HepG2 (cell line): ENCODE measurements at regions not wholly inside any gene's neighbourhood (a gene's known extent, or its start where the extent isn't known, plus 50 kb on each side); places are given as distances from the start of the nearest gene placed in this dataset.

ENCODE experiments used
- ATAC-seq: fragments of 200-7000 bp; cut with Tn5 transposase; 3 replicates; pipeline ENCODE4 v1.9.1; 2020; ENCODE audit warnings: mild to moderate bottlenecking, moderate library complexity
- BruUV-seq: library from RNA; stranded (reverse); fragments of 400-500 nt; replicated peaks from 2 replicates; lab custom pipeline; 2021; lab: Mats Ljungman, UMichigan
- CTCF ChIA-PET: fragments of 300-600 bp; formaldehyde crosslinking; extraction: SDS; loops from one replicate; lab custom pipeline; 2021; ENCODE audit warnings: low total read pairs, inconsistent platforms, low intra/inter-chr PET ratio; lab: Yijun Ruan, JAX
- POLR2A ChIA-PET: fragments of 350-600 bp; sonication (Branson Sonifier 250); formaldehyde crosslinking; loops from one replicate; lab custom pipeline; 2020; ENCODE audit warnings: antibody characterized with exemption, inconsistent platforms; lab: Yijun Ruan, JAX
- DNase-seq: peaks from one replicate; pipeline ENCODE4 v3.0.0-alpha.2; 2015; ENCODE audit warnings: low spot score
- FAIRE-seq: peaks from 3 replicates; lab custom pipeline; 2011; peaks lifted over from hg19 to GRCh38; lab: Jason Lieb, UNC
- H2AFZ ChIP-seq: one replicate; pipeline ENCODE4 v1.6.1; 2011; ENCODE audit warnings: low read length, inconsistent platforms
- H3K27ac ChIP-seq: fragments of 300-600 bp; 3 replicates; pipeline ENCODE4 v1.8.0; 2011; ENCODE audit warnings: mixed run types, mild to moderate bottlenecking, mixed read lengths, low read length, inconsistent platforms; ENCODE audit not compliant: insufficient read depth; ENCODE audit errors: extremely low read length
- H3K27me3 ChIP-seq, 2 experiments: fragments of 200-600 bp in 1 of 2; 2 replicates in 1 of 2; 3 replicates in 1 of 2; pipeline versions ENCODE4 v1.6.0 to v1.8.0; 2011; ENCODE audit warnings: low read length in 2 of 2, mild to moderate bottlenecking in 2 of 2, moderate library complexity in 2 of 2, inconsistent platforms in 1 of 2; ENCODE audit not compliant: insufficient read depth in 2 of 2, control insufficient read depth in 1 of 2
- H3K36me3 ChIP-seq, 2 experiments: fragments of 200-600 bp in 1 of 2; replicated peaks in 1 of 2; 2 replicates in 1 of 2; 3 replicates in 1 of 2; pipeline versions ENCODE4 v1.5.1 to v1.8.0; 2011; ENCODE audit warnings: low read length in 2 of 2, inconsistent platforms in 1 of 2; ENCODE audit not compliant: insufficient read depth in 2 of 2, control insufficient read depth in 1 of 2
- H3K4me1 ChIP-seq: 2 replicates; pipeline ENCODE4 v1.5.1; 2012; ENCODE audit warnings: low read length, inconsistent platforms; ENCODE audit not compliant: insufficient read depth
- H3K4me2 ChIP-seq: 2 replicates; pipeline ENCODE4 v1.6.0; 2011; ENCODE audit warnings: low read depth, low read length, inconsistent platforms
- H3K4me3 ChIP-seq, 3 experiments: fragments of 200-600 bp in 1 of 3; sonication (generic), shearing (Covaris generic) in 1 of 3; replicated peaks in 1 of 3; 2 replicates each; pipeline ENCODE4 v1.5.1; 2011 to 2016; ENCODE audit warnings: low read length in 3 of 3, inconsistent platforms in 2 of 3, low read depth in 2 of 3, mild to moderate bottlenecking in 2 of 3, control low read depth in 1 of 3, mixed read lengths in 1 of 3; ENCODE audit not compliant: insufficient read depth in 1 of 3
- H3K79me2 ChIP-seq: one replicate; pipeline ENCODE4 v1.6.1; 2011; ENCODE audit warnings: low read length, inconsistent platforms; ENCODE audit not compliant: insufficient read depth
- H3K9ac ChIP-seq: 2 replicates; pipeline ENCODE4 v1.6.0; 2011; ENCODE audit warnings: mild to moderate bottlenecking, low read depth, low read length, inconsistent platforms; ENCODE audit not compliant: insufficient read depth
- H3K9me3 ChIP-seq: 2 replicates; pipeline ENCODE4 v1.5.1; 2012; ENCODE audit warnings: mild to moderate bottlenecking, low read length
- H4K20me1 ChIP-seq: 2 replicates; pipeline ENCODE4 v1.6.0; 2011; ENCODE audit warnings: inconsistent platforms, mild to moderate bottlenecking, low read length, moderate library complexity; ENCODE audit not compliant: insufficient read depth
- FOXP4 ChIP-seq: sonication (generic); formaldehyde crosslinking; IDR thresholded peaks from 2 replicates; pipeline ENCODE4 v1.4.0; 2020; ENCODE audit warnings: missing genetic modification reagents
- GABPB1 ChIP-seq: IDR thresholded peaks from 2 replicates; pipeline ENCODE4 v1.6.1; 2016; ENCODE audit warnings: mild to moderate bottlenecking, missing genetic modification reagents, moderate library complexity, missing compliant biosample characterization
- IKZF1 ChIP-seq: fragments of 450-650 bp; IDR thresholded peaks from 2 replicates; pipeline ENCODE4 v1.7.1; 2016
- KAT7 ChIP-seq: IDR thresholded peaks from 2 replicates; pipeline ENCODE4 v1.6.1; 2018; ENCODE audit warnings: borderline replicate concordance, missing compliant biosample characterization
- NKX3-1 ChIP-seq: sonication (generic); formaldehyde crosslinking; IDR thresholded peaks from 2 replicates; pipeline ENCODE4 v1.5.0; 2020; ENCODE audit warnings: missing genetic modification reagents
- PBX3 ChIP-seq: sonication (generic); formaldehyde crosslinking; IDR thresholded peaks from 2 replicates; pipeline ENCODE4 v1.8.1; 2023; ENCODE audit warnings: missing genetic modification reagents, inconsistent platforms, borderline replicate concordance
- SMAD3 ChIP-seq: sonication (generic); formaldehyde crosslinking; IDR thresholded peaks from 2 replicates; pipeline ENCODE4 v1.4.0; 2020; ENCODE audit warnings: missing genetic modification reagents
- TOE1 ChIP-seq: sonication (generic); formaldehyde crosslinking; IDR thresholded peaks from 2 replicates; pipeline ENCODE4 v1.4.0; 2020; ENCODE audit warnings: mild to moderate bottlenecking, missing genetic modification reagents
- ZFP91 ChIP-seq: sonication (generic); formaldehyde crosslinking; IDR thresholded peaks from 2 replicates; pipeline ENCODE4 v1.9.0; 2022; ENCODE audit warnings: missing genetic modification reagents, mild to moderate bottlenecking, borderline replicate concordance
- ZNF577 ChIP-seq: sonication (generic); formaldehyde crosslinking; IDR thresholded peaks from 2 replicates; pipeline ENCODE4 v1.4.0; 2020; ENCODE audit warnings: mild to moderate bottlenecking, low read depth, missing genetic modification reagents, borderline replicate concordance
- ZNF7 ChIP-seq: IDR thresholded peaks from 2 replicates; pipeline ENCODE4 v1.6.1; 2016; ENCODE audit warnings: missing biosample characterization, missing genetic modification reagents
- ZNF788 ChIP-seq: sonication (generic); formaldehyde crosslinking; IDR thresholded peaks from 2 replicates; pipeline ENCODE4 v1.5.0; 2020; ENCODE audit warnings: mild to moderate bottlenecking, missing genetic modification reagents, borderline replicate concordance
- WGBS: methylation state at CpG from one replicate; pipeline ENCODE4 v1.1.6; 2017; ENCODE audit warnings: low lambda C conversion rate; 5-methylcytosine and 5-hydroxymethylcytosine counted together
- in situ Hi-C: cut with HindIII; loops from 2 replicates; pipeline ENCODE4 v1.10.0; 2017; ENCODE audit warnings: low pct_unique_long_range_greater_than_20kb; ENCODE audit not compliant: extremely low pct_ligation_motif_present
- intact Hi-C: fragments of 100-400 bp; cut with micrococcal nuclease; formaldehyde crosslinking; loops from one replicate; pipeline ENCODE4 v1.10.0; 2022; ENCODE audit not compliant: unreplicated experiment

GRCh38 chr4:156495091-156495490 is 476.5 kb downstream of the PDGFC start (continued):
- no peak for TF ChIP-seq NKX3-1 (CRISPR knock-in tag)

- 9% methylated on average over 3 of the region's 3 CpGs for WGBS
- TF ChIP-seq FOXP4 (CRISPR knock-in tag) (no peak), IKZF1 (no peak), ZNF577 (CRISPR knock-in tag) (no peak), TOE1 (CRISPR knock-in tag) (no peak), ZFP91 (CRISPR knock-in tag) (no peak), ZNF788 (CRISPR knock-in tag) (no peak), ZNF7 (no peak), KAT7 (CRISPR knock-in tag) (no peak), PBX3 (CRISPR knock-in tag) (no peak), SMAD3 (CRISPR knock-in tag) (no peak), GABPB1 (CRISPR knock-in tag) (no peak)
- DNase-seq (no peak), FAIRE-seq (no peak), ATAC-seq (no peak)
- Histone ChIP-seq H2AFZ (no peak overlapping the region), H4K20me1 (no peaks in the 10 kb centered on the region), H3K79me2 (no peaks in the 10 kb centered on the region), H3K9ac (no peak overlapping the region), H3K27me3 (no peaks in the 10 kb centered on the region), H3K4me1 (no peaks in the 10 kb centered on the region), H3K36me3 (no peaks in the 10 kb centered on the region), H3K9me3 (no peaks in the 10 kb centered on the region), H3K27ac (no peak overlapping the region), H3K4me2 (no peak overlapping the region), H3K4me3 (no peak overlapping the region)
- ChIA-PET CTCF (no interaction called here), POLR2A (no interaction called here)
- in situ Hi-C loops (no loop called here), intact Hi-C loops (no loop called here)
- BruUV-seq, result no TSS peak
These were observed 477.7 kb downstream of the PDGFC start for GRCh38 chr4:156493858-156494257.
